Glutamatergic neuron (in vitro differentiated cells): ENCODE measurements at regions not wholly inside any gene's neighbourhood (a gene's known extent, or its start where the extent isn't known, plus 50 kb on each side); places are given as distances from the start of the nearest gene placed in this dataset.
"Not testable (repeated sequence)": the region's sequence is repeated elsewhere in the genome, so short reads cannot be mapped to it uniquely, and the experiment has no call there.

Experiments used
- DNase-seq: peaks from one replicate; pipeline ENCODE4 v3.0.0; 2022
- H3K27ac Mint-ChIP-seq: one replicate; pipeline ENCODE4 v1.8.0; 2020; ENCODE audit warnings: mild to moderate bottlenecking, mixed read lengths, inconsistent platforms; ENCODE audit not compliant: unreplicated experiment
- H3K27me3 Mint-ChIP-seq: one replicate; pipeline ENCODE4 v1.8.0; 2020; ENCODE audit warnings: mild to moderate bottlenecking, moderate library complexity, mixed read lengths, inconsistent platforms; ENCODE audit not compliant: unreplicated experiment
- H3K36me3 Mint-ChIP-seq: one replicate; pipeline ENCODE4 v1.8.0; 2020; ENCODE audit warnings: mild to moderate bottlenecking, mixed read lengths, inconsistent platforms; ENCODE audit not compliant: unreplicated experiment
- H3K4me1 Mint-ChIP-seq: one replicate; pipeline ENCODE4 v1.8.0; 2020; ENCODE audit warnings: mild to moderate bottlenecking, low read depth, mixed read lengths, inconsistent platforms; ENCODE audit not compliant: unreplicated experiment
- H3K4me3 Mint-ChIP-seq: one replicate; pipeline ENCODE4 v1.8.0; 2020; ENCODE audit warnings: mild to moderate bottlenecking, mixed read lengths, inconsistent platforms; ENCODE audit not compliant: unreplicated experiment
- H3K9me3 Mint-ChIP-seq: one replicate; pipeline ENCODE4 v1.8.0; 2020; ENCODE audit warnings: mild to moderate bottlenecking, moderate library complexity, mixed read lengths, inconsistent platforms; ENCODE audit not compliant: unreplicated experiment
- CTCF ChIP-seq: fragments of 200-600 bp; sonication (generic); IDR thresholded peaks from one replicate; pipeline ENCODE4 v1.5.0; 2021; ENCODE audit not compliant: partially characterized antibody, unreplicated experiment

GRCh38 chr10:56104487-56104886, 256.6 kb downstream of the ZWINT start:
- no peak overlapping the region for H3K4me3 Mint-ChIP-seq
- no peaks in the 10 kb centered on the region for H3K27me3 Mint-ChIP-seq
- TF ChIP-seq CTCF: no peak
- H3K9me3 Mint-ChIP-seq: no peaks in the 10 kb centered on the region
- H3K4me1 Mint-ChIP-seq: no peaks in the 10 kb centered on the region
- DNase-seq: no peak
- H3K36me3 Mint-ChIP-seq: no peaks in the 10 kb centered on the region
- H3K27ac Mint-ChIP-seq: no peak overlapping the region

- Mint-ChIP-seq H3K36me3 (no peaks in the 10 kb centered on the region), H3K4me3 (no peak overlapping the region), H3K27ac (no peak overlapping the region), H3K27me3 (no peaks in the 10 kb centered on the region), H3K4me1 (no peaks in the 10 kb centered on the region), H3K9me3 (no peaks in the 10 kb centered on the region)
- TF ChIP-seq CTCF: no peak
- DNase-seq: no peak
Observed at GRCh38 chr10:56096226-56096517, 264.9 kb downstream of the ZWINT start.

- no peak overlapping the region for H3K4me3 Mint-ChIP-seq
- H3K9me3 Mint-ChIP-seq: no peaks in the 10 kb centered on the region
- TF ChIP-seq CTCF: no peak
- no peak overlapping the region for H3K27ac Mint-ChIP-seq
- H3K36me3 Mint-ChIP-seq: peaks cover 1% of the 10 kb centered on the region
- H3K4me1 Mint-ChIP-seq: no peaks in the 10 kb centered on the region
- H3K27me3 Mint-ChIP-seq: no peaks in the 10 kb centered on the region
- DNase-seq: no peak
Observed at GRCh38 chr10:56095506-56096225, 265.4 kb downstream of the ZWINT start.

GRCh38 chr10:56093645-56094044, 267.4 kb downstream of the ZWINT start:
- H3K27me3 Mint-ChIP-seq, H3K4me3 Mint-ChIP-seq, H3K4me1 Mint-ChIP-seq, H3K9me3 Mint-ChIP-seq, H3K36me3 Mint-ChIP-seq, H3K27ac Mint-ChIP-seq, DNase-seq: not testable (repeated sequence)

- Mint-ChIP-seq H3K4me3 (no peak overlapping the region), H3K27me3 (peaks cover 1% of the 10 kb centered on the region), H3K4me1 (no peaks in the 10 kb centered on the region), H3K27ac (no peak overlapping the region), H3K36me3 (peaks cover 6% of the 10 kb centered on the region), H3K9me3 (peaks cover 4% of the 10 kb centered on the region)
- no peak for TF ChIP-seq CTCF
- DNase-seq: no peak
Observed at GRCh38 chr10:56091872-56092271, 269.2 kb downstream of the ZWINT start.
